Upper lobe of left lung (tissue), 6 donors: ENCODE measurements at regions not wholly inside any gene's neighbourhood (a gene's known extent, or its start where the extent isn't known, plus 50 kb on each side); places are given as distances from the start of the nearest gene placed in this dataset.
"Not testable (repeated sequence)": the region's sequence is repeated elsewhere in the genome, so short reads cannot be mapped to it uniquely, and the experiment has no call there.

Experiments
- ATAC-seq, 2 donors: fragments of 200-7000 bp; cut with Tn5 transposase; one replicate each; pipeline ENCODE4 v1.9.1; 2022; ENCODE audit warnings: mild to moderate bottlenecking in 2 of 2, moderate library complexity in 2 of 2; ENCODE audit not compliant: low FRiP score in 2 of 2
- DNase-seq, 2 donors: peaks; one replicate each; pipeline ENCODE4 v3.0.0-alpha.2; 2019 to 2020
- H3K27ac ChIP-seq, 4 donors: fragments of 200-600 bp; sonication (generic); one replicate each; pipeline ENCODE4 v1.5.1; 2016 to 2019
- H3K27me3 ChIP-seq, 4 donors: fragments of 200-600 bp; sonication (generic); one replicate each; pipeline ENCODE4 v1.5.1; 2017 to 2019
- H3K36me3 ChIP-seq, 4 donors: fragments of 200-600 bp; sonication (generic); one replicate each; pipeline ENCODE4 v1.5.1; 2016 to 2019
- H3K4me1 ChIP-seq, 4 donors: fragments of 200-600 bp; sonication (generic); one replicate each; pipeline ENCODE4 v1.5.1; 2018 to 2019
- H3K4me3 ChIP-seq, 4 donors: fragments of 200-600 bp; sonication (generic); one replicate each; pipeline ENCODE4 v1.5.1; 2017 to 2019; ENCODE audit warnings: mild to moderate bottlenecking in 2 of 4, moderate library complexity in 1 of 4
- H3K9me3 ChIP-seq, 4 donors: fragments of 200-600 bp; sonication (generic); one replicate each; pipeline ENCODE4 v1.5.1; 2018 to 2019
- CTCF ChIP-seq, 6 experiments: fragments of 450-650 bp in 4 of 6; fragments of 200-600 bp in 2 of 6; sonication (generic) in 2 of 6; IDR thresholded peaks; one replicate each; pipeline ENCODE4 v1.5.1; 2016 to 2019; ENCODE audit warnings: antibody characterized with exemption in 6 of 6
- EP300 ChIP-seq, 4 donors: sonication (generic); formaldehyde crosslinking; IDR thresholded peaks; one replicate each; pipeline ENCODE4 v1.5.1; 2017; ENCODE audit warnings: antibody characterized with exemption in 4 of 4, control low read depth in 2 of 4
- POLR2A ChIP-seq, 4 donors: fragments of 450-650 bp; IDR thresholded peaks; one replicate each; pipeline ENCODE4 v1.5.1; 2016 to 2017; ENCODE audit warnings: antibody characterized with exemption in 4 of 4, mild to moderate bottlenecking in 2 of 4
- POLR2AphosphoS5 ChIP-seq, 2 donors: sonication (generic); formaldehyde crosslinking; IDR thresholded peaks; one replicate each; pipeline ENCODE4 v1.5.1; 2017; ENCODE audit warnings: antibody characterized with exemption in 2 of 2
- WGBS, 2 donors: methylation state at CpG; one replicate each; pipeline ENCODE4 v1.1.5; 2017 to 2018; 5-methylcytosine and 5-hydroxymethylcytosine counted together
- donor health status: DM: no; HTN: no; CAD: no; lungs with moderate emphysema.
- donor health status: DM: no; HTN: yes; CAD: no; lungs with severe emphysema.

DNA sequence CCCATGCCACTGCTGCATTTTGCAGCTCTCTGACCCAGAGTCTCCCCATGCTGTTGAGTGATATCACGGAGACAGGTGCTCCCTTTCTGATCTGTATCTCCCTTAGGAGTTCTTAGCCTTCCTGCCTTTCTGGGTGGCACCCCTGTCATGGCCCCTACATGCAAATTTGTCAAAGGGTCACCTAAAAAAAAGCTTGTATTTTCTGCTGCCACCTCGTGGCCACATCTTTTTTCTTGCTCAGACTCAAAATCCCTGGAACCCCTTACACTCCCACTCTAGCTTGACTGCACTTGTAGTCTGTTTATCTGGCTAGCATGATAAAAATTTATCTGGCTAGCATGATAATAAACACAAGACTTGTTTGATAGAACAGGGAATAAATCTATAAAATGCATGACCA, 809.1 kb downstream of the SORCS1 start:
- Histone ChIP-seq H3K27me3 (peaks cover 0 to 2% (median 0%) of the 10 kb centered on the region in 4 donors), H3K36me3 (no peaks in the 10 kb centered on the region), H3K4me3 (no peak overlapping the region), H3K9me3 (no peaks in the 10 kb centered on the region), H3K4me1 (no peaks in the 10 kb centered on the region), H3K27ac (no peak overlapping the region)
- ATAC-seq (no peak), DNase-seq (no peak)
- WGBS, 2 donors = 38 to 41% methylated on average over 2 of the region's 2 CpGs
- TF ChIP-seq CTCF (IDR thresholded peaks at IDR 0.05) (no peak), POLR2A (IDR thresholded peaks at IDR 0.05) (no peak), EP300 (IDR thresholded peaks at IDR 0.05) (no peak), POLR2AphosphoS5 (IDR thresholded peaks at IDR 0.05) (no peak)

DNA sequence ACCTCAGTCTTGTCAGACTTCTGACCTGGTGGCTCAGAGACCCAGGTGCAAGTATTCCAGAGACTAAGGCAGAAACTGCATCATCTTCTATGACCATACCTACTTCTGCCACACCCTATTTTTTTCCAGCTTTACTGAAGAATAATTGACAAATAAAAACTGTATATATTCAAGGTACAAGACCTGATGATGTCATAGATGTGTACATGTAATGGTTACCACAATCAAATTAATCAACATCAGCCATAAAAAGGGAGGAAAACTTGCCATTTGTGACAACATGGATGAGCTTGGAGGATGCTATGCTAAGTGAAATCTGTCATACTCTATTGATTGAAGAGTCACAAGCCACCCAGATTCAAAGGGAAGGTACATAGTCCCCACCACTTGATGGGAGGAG, 815.6 kb downstream of the SORCS1 start:
- Histone ChIP-seq H3K9me3 (no peaks in the 10 kb centered on the region), H3K4me1 (no peaks in the 10 kb centered on the region), H3K4me3 (no peak overlapping the region), H3K27me3 (peaks cover 0 to 2% (median 0%) of the 10 kb centered on the region in 4 donors), H3K27ac (no peak overlapping the region), H3K36me3 (no peaks in the 10 kb centered on the region)
- no peak for DNase-seq
- no peak for ATAC-seq
- TF ChIP-seq POLR2A (IDR thresholded peaks at IDR 0.05) (no peak), CTCF (IDR thresholded peaks at IDR 0.05) (no peak), POLR2AphosphoS5 (IDR thresholded peaks at IDR 0.05) (no peak), EP300 (IDR thresholded peaks at IDR 0.05) (no peak)

- H3K4me3 ChIP-seq = no peak overlapping the region
- H3K27ac ChIP-seq = no peak overlapping the region
- H3K27me3 ChIP-seq = peaks cover 0 to 2% (median 0%) of the 10 kb centered on the region in 4 donors
- no peaks in the 10 kb centered on the region for H3K4me1 ChIP-seq
- no peak for ATAC-seq
- DNase-seq = no peak
- H3K36me3 ChIP-seq = no peaks in the 10 kb centered on the region
- WGBS, 2 donors = 53 to 66% methylated on average over 2 of the region's 2 CpGs
- TF ChIP-seq POLR2AphosphoS5 (IDR thresholded peaks at IDR 0.05) = no peak
- TF ChIP-seq CTCF (IDR thresholded peaks at IDR 0.05) = no peak
- no peak for TF ChIP-seq POLR2A (IDR thresholded peaks at IDR 0.05)
- TF ChIP-seq EP300 (IDR thresholded peaks at IDR 0.05) = no peak
- no peaks in the 10 kb centered on the region for H3K9me3 ChIP-seq
These were observed 817.0 kb downstream of the SORCS1 start for GRCh38 chr10:106347547-106347946.

- not testable (repeated sequence) for H3K9me3 ChIP-seq, H3K4me3 ChIP-seq, H3K27me3 ChIP-seq, DNase-seq, ATAC-seq, H3K27ac ChIP-seq, H3K36me3 ChIP-seq, H3K4me1 ChIP-seq
- 69 to 90% methylated on average over 9 to 10 of the region's 10 CpGs for WGBS, 2 donors
These were observed 821.0 kb downstream of the SORCS1 start for GRCh38 chr10:106343539-106343938.

- no peak overlapping the region for H3K27ac ChIP-seq
- no peak for ATAC-seq
- DNase-seq = no peak
- H3K36me3 ChIP-seq = no peaks in the 10 kb centered on the region
- H3K27me3 ChIP-seq = no peaks in the 10 kb centered on the region
- H3K4me1 ChIP-seq = no peaks in the 10 kb centered on the region
- TF ChIP-seq POLR2AphosphoS5 (IDR thresholded peaks at IDR 0.05) (no peak), POLR2A (IDR thresholded peaks at IDR 0.05) (no peak), EP300 (IDR thresholded peaks at IDR 0.05) (no peak), CTCF (IDR thresholded peaks at IDR 0.05) (no peak)
- H3K4me3 ChIP-seq = no peak overlapping the region
- 43 to 61% methylated on average over 3 of the region's 3 CpGs for WGBS, 2 donors
- H3K9me3 ChIP-seq = no peaks in the 10 kb centered on the region
These were observed 823.1 kb downstream of the SORCS1 start for GRCh38 chr10:106341356-106341755.
